Stimulated activated CD4-positive, alpha-beta T cell treated with anti-CD3 and anti-CD28 coated beads, Interleukin-1b, Interleukin-23, amount 100 ng/mL, for 1 hour (primary cell): ENCODE measurements at regions not wholly inside any gene's neighbourhood (a gene's known extent, or its start where the extent isn't known, plus 50 kb on each side); places are given as distances from the start of the nearest gene placed in this dataset.

Source experiments
- DNase-seq, 2 donors: peaks; one replicate each; pipeline ENCODE4 v3.0.0-alpha.2; 2020; ENCODE audit warnings: low read depth in 2 of 2

DNA sequence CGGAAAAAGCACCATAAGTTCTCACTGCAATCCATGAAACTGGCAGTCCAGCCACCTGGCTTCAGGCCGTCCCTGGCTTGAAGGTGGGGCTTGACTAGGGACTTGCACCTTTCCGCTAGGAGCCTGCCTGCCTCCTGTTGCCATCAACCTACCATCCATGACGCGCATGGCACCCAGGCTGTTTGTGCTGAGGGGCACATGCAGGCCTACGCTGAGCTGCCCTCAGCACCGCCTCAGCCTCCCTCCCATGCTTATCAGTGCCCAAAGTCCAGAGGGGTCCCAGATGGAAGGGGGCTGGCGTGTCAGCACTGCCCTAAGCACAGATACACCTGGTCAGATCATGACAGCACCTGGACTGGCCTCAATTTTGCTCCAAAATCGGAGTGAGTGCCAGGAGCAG, 190.2 kb upstream of the LYPLAL1 start:
- no peak for DNase-seq

DNA sequence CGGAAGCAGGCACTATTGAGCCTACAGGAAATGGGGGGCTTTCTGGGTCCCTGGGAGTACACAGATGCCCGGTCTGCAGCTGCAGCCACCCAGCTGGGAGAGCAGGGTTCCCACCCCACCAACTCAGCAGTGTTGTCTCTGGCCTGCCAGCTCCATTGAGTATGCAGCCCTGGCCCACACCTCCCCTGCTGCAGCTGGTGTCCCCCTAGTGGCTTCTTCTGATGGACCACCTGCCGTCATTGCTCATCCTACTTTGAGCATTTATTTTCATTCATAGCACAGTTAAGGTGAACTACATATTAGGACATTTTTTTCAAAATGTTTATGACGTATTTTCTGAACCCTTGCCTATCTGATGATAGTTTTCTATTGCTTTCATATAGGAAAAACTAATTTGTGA, 189.8 kb upstream of the LYPLAL1 start:
- DNase-seq: no peak

DNA sequence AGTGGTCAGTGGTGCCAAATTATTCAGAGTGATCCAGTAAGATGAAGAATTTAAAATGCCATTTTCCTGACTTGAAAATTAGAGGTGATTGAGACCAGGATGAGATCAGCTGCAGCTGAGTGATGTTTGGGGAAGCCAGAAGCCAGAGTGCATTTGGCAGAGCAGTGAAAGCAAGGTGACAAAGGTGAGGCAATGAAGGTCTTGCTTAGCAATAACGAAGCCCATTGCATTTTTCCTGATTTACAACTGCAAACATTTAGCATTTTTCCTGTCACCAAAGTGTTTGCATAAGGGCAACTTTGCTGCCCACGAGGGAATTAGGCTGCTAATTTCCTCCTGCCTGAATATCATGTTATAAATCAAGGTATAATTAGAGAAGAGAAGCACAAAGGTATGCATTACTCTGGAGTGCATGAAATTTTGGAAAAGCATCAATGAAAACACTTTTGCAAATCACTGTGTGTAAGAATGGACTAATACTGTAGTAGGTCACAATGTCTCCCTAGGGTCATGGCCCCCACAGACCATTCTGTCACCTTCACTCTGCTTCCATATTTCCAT, 188.2 kb upstream of the LYPLAL1 start:
- DNase-seq: no peak

DNA sequence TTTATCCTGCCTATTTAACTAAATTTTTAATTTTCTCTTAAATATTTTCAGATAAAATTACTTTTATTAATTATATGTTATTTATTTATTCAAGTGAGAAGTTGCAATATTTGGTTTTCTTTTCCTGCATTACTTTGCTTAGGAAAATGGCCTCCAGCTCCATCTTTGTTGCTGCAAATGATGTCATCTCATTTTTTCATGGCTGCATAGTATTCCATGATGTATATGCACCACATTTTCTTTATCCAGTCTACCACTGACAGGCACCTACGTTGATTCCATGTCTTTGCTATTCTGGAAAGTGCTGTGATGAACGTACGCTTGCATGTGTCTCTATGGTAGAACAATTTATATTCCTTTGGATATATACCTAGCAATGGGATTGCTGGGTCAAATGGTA, 186.9 kb upstream of the LYPLAL1 start:
- no peak for DNase-seq

DNA sequence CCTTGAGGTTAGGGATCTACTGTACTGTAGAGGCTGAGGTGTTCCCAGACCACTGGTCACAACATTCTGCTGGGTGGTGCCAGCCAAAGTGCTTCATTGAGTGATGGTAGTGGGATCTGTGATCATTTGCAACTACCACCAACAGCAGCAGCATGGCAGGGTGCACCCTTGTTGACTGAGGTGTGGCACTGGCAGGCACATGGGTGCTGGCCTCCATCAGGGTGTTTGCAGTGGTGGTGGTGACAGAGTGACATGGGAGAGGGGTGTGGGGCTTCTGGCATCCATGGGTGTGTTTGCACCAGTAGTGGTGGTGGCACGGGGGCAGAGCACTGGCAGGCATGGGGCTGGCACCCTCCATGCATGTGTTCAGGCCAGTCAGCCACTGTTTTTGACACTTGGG, 183.7 kb upstream of the LYPLAL1 start:
- no peak for DNase-seq

DNA sequence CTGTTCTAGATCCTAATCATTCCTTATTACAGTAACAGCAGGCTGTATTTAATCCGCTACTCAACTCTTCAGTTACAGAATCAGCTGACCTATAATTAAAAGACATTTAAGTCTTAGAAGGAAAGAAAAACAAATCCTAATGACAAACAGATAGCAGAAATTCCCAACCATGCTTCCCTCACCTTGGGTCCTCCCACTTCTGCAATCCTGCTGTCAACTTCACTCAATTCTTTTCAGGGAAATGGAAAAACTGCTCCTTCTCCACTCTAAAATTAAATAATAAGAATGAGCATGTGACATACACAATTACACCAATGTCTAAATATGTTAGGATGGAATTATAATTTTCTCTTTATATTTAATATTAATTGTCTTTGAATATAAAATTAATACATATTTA, 182.6 kb upstream of the LYPLAL1 start:
- no peak for DNase-seq

DNA sequence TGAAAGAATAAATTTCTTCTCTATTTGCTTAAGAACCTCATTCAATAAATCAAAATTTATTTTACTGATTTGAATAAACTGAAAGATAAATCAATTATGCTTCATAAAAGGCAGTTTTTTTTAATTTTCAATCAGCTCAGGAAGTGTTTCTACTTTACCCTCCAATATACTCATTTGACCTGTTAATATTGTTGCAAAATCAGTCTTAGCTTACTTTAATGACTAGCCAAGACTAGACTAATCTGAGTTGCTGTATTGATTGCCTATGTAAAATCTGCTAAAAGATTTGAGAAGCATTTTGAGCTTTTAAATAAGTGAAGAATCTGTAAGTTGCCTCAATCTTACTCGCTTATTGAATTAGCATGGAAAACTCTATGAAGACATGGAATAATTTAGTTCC, 179.1 kb upstream of the LYPLAL1 start:
- no peak for DNase-seq

DNA sequence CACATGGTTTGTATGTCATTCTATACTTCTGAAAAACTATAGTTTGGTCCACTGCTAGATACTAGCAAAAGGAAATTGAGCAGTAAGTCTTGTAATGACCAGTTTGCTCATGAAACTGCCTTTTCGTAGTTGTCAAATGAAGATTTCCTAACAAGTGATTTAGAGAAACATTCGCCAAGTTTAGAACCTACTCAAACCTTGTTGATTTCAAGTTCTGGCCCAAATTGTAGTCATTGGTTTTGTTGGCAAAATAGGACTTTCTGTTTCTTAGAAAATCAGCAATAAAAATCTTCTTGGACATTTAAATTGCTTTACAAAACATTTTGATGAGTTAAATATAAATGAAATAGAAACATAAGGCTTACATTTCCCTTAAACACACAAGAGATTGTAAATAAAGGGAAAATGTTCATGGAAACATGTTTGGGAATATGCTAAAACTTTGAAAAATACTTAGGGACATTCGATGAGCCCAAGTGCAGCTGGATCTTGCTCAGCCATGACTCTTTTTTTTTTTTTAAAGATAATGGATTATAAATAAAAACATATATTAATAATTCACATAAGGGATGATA, 178.5 kb upstream of the LYPLAL1 start:
- no peak for DNase-seq

DNA sequence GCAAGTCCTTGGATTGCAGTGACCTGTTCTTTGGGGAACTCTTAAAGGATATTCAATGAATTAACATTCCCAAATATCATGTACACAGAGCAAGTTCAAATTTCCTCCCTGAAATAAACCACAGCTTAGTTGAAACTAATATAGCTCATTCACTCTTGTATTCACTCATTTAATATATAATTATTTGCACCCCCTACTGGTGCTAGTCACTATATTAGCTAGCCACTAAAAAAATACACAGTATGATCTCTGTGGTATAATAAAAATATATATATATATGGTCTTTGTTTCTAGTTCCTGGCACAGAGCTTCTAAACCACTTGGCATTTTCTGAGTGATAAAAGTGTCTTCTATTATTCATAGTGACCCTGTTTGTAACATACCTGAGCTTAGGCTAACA, 177.3 kb upstream of the LYPLAL1 start:
- no peak for DNase-seq

DNA sequence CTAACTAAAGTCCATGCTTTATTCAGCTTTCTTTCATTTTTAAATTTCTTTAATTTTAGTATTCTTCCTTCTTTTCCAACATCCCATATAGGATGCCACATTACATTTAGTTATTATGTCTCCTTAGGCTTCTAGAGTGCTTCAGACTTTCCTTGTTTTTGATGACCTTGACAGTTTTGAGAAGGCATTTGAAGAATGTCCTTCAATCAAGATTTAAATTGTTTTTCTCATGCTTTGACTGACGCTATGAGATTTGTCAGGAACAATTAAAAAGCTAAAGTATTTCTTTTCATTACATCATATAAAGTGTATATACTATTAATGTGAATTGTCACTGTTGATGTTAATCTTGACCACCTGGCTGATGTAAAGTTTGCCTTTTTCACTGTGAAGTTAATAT, 173.7 kb upstream of the LYPLAL1 start:
- no peak for DNase-seq

DNA sequence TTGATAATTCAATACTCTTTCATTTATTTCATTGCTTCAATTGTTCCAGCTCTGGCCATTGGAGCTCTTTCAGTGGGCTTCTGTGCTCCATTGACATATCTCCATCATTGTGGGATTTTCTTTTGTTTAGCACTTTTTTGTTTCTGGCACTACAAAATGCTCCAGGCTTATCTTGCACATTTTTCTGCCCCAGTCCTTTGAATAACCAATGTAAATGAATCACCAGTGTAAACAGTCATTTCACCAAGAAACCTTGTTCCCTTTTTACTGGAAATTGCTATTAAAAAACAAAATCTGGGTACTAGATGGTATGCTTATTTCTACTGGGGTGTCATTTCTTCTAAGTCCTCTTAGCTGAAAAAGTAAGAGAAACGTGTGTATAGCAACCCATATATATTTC, 173.0 kb upstream of the LYPLAL1 start:
- no peak for DNase-seq

DNA sequence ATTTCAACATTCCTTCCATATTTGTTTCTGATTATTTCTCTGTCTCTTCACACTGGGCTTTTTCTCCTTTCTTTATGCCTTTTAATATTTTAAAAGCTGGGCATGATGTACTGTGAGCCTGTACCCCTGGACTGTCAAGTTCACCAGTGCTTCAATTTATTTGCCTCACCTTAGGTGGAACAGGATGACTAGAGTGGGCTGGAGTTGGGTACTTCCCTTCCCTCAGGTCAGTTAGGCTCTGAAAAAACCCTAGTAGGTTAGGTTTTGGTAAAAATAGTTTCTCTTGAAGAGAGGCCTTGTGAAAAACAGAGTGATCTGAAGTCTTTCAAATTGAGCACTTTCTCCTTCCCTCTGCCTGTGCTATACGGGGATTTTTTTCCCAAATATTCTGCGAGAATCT, 163.0 kb upstream of the LYPLAL1 start:
- DNase-seq: no peak

DNA sequence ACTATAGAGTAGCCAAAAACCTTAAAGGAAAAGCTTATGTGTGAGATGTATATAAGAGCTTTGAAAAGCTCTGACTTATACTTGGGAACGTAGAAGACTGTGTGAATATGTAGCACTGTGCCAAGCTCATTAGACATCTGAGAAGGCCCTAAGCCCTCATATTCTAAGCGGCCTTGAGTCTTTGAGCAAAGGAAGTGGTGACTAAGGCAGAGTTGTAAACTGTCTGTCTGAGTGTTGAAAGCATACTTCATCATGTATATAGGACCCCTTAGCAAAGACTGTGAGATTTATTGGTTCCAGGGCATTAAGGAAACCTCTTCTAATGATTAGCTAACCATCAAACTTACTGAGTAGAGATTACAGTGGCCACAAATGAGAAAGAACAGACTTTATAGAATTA, 153.3 kb upstream of the LYPLAL1 start:
- DNase-seq: no peak

DNA sequence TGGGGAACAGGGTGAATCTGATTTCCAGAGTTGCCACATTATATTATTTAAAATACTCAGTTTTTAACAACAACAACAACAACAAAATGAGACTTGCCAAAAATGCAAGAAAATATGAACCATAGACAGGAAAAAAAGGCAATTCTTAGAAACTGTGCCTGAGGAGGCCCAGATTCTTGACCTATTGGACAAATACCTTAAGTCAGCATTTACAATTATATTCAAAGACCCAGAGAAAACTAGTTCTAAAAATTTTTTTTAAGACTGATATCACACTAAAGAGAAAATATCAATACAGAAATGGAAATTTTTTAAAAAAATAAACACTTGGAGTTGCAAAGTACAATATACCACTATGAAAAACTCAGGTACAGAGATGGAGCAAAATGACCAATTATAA, 152.8 kb upstream of the LYPLAL1 start:
- DNase-seq: no peak

DNA sequence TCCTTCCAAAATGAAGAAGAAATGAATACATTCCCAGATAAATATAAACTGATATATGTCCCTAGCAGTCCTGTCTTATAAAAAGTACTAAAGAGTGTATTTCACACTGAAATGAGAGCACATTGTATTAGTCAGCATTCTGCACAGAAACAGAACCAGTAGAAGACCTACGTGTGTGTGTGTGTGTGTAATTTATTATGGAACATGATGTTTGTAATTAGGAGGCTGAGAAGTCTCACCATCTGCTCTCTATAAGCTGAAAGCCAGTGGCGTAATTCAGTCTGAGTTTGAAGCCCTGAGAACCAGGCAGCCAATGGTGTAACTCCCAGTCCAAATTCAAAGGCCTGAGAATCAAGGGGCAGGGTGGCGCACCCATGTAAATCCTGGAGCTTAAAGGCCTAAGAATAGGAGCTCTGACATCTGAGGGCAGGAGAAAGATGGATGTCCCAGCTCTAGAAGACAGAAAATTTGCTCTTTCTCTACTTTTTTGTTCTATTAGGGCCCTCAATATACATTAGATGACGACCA, 146.5 kb upstream of the LYPLAL1 start:
- DNase-seq: no peak

DNA sequence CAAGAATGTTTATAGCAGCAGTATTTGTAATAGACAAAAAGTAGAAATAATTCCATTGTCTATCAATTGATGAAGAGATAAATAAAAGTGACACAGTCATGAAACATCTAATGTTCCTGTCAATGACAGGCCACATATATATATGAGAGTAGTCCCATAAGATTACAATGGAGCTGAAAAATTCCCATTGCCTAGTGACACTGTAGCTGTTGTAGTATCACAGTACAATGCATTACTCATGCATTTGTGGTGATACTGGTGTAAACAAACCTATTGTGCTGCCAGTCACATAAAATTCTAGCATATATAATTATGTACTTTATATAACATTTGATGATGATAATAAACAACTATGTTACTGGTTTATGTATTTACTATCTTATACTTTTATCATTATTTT, 141.9 kb upstream of the LYPLAL1 start:
- no peak for DNase-seq

DNA sequence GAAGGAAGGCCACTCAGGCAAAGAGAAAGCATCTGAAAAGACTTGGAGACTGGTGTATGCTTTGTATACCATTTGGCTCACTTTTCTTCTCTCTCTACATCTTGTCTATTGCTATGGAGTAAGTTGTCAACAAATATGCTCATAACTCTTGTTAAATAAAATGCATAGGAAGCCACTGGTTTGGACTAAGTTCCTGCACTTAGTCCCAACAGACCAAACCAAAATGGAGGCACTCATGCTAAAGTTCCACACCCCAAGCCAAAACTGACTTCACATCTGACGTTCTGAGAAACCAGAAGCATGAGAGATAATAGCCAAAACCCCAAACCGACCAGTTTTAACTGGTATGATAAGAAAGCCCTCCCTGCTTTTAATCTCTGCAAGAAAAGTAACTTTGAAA, 135.3 kb upstream of the LYPLAL1 start:
- DNase-seq: no peak

DNA sequence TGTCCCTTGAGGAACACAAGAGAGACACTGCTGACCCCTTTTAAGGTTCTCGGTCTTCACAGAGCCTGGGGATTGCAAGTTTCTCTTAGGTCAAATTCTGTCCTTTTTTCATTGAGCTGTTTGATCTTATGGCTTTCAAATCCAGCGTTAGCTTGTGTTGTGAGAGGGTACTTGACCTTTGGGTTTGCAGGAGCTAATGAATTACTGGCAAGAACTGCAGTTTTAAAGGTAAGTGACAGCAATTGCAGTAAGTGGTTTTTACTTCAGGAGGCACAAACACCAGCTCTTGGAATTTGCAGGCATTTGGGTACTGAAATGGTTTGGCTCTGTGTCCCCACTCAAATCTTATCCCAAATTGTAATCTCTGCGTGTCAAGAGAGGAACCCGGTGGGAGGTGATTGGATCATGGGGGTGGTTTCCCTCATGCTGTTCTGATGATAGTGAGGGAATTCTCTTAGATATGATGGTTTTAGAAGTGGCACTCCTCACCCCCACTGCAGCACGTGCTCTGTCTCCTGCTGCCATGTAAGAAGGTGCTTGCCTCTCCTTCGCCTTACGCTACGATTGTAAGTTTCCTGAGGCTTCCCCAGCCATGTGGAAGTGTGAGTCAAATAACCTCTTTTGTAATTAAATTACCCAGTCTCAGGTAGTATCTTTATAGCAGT, 134.5 kb upstream of the LYPLAL1 start:
- no peak for DNase-seq

DNA sequence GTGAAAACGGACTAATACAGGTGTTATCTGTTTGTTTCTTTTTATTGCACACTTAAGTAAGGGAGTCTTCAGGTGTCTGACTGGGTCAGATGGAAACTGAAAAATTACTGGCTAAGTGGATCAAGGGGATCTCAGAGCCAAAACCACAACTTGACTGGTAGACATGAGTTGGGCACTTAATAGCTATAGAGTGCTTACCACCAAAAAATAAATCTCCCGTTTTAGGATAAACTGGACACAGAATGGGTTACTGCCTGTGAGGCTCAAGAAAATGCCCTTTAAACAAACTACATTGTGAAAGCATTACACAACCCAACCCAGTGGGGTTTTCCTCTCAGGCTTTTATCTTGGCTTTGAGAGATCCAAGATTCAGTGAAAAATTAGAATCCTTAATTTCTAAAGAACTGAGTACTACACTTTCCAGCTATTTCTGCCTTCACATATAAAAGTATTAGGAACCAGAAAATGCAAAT, 134.0 kb upstream of the LYPLAL1 start:
- DNase-seq: no peak

DNA sequence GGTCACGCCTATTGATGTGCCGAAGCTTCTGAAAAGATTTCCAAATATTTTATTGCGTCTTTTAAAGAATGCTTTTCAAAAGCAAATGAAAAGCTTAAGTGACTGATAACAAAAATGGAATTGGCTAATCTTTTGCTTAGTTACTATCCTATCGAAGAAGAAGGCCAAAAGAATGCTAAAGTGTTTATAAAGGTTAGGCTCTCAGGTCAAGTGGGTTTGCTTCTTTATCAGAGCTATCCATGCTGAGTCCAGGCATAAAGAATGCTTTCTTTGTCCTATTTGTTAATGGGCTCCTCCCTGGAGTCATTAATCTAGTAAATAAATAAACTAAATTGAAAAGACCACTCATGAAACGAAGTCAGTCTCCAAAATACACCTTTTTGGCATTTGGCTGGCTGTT, 133.4 kb upstream of the LYPLAL1 start:
- DNase-seq: no peak

DNA sequence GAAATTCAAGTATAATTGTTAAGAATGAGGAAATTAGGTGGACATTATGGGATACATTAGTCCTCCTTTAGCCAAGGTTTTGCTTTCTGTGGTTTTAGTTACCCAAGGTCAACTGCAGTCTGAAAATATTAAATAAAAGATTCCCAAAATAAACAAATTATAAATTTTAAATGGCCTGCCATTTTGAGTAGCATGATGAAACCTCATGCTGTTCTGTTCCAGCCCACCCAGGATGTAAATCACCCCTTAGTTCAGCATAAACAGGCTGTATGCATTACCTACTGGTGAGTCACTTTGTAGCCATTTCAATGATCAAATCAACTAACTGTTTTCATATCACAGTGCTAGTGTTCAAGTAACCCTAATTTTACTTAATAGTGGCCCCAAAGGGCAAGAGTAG, 132.5 kb upstream of the LYPLAL1 start:
- no peak for DNase-seq

DNA sequence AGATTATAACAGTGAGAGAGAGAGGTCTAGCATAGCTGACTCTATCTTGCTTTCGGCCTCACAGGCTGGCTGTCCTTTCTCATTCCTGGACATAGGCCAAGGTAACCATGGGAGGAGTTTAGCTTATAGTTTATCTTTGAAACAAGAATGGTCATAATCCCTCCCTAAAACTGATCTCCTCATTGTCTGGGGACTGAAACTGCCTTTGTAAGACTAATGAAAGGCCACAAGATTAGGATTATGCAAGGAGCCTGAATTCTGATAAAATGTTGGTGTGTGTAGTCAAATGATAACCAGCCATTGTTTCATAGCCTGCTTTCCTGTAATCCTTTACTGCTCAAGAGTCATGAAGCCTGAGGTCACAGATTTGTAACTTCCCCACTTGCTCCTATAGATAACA, 131.9 kb upstream of the LYPLAL1 start:
- no peak for DNase-seq

DNA sequence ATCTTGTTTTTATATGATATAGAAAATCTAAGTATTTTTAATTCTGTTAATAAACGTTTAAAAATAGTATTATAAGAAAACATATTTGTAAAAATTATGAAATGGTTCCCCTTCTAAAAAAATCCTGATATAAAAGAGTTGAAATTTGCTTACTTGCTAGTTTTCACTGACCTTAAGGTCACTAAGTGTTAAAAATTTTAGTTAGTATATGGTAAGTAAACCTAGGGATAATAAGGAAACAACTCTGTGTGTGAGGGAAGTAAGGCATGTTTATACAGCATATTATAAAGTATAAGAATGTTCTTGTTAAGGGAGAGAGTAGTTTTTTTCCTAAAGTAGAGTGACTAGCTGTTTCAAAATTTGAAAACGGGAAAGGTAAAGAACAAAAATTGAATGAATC, 130.9 kb upstream of the LYPLAL1 start:
- no peak for DNase-seq

DNA sequence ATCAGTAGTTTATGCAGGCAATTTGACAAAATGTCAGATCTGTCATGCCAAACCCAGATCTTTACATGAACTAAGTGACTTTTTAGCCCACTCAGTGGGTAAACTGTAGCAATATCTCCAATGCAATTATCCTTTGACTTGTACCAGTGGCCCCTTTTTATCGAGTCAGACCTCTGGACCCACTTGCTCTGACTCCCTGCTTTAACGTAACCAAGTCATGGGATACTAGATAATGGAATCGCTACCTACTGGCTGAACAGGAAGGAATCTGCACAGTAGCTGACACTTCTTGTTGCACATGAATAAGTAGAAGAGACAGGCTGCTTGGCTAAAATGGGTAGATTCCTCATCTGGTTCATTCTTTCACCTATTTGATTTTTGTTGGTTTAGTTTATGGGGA, 128.4 kb upstream of the LYPLAL1 start:
- DNase-seq: no peak
